Islet of Langerhans (tissue), 1 donor: ENCODE measurements at regions not wholly inside any gene's neighbourhood (a gene's known extent, or its start where the extent isn't known, plus 50 kb on each side); places are given as distances from the start of the nearest gene placed in this dataset.
A peak's percentile ranks its signal among the peaks of the same experiment; 100 is the strongest.

Experiments
- FAIRE-seq: peaks from one replicate; lab custom pipeline; 2011; peaks lifted over from hg19 to GRCh38; lab: Jason Lieb, UNC

GRCh38 chr5:107263387-107264018 lies 407.2 kb downstream of the EFNA5 start:
- FAIRE-seq, result no peak

DNA sequence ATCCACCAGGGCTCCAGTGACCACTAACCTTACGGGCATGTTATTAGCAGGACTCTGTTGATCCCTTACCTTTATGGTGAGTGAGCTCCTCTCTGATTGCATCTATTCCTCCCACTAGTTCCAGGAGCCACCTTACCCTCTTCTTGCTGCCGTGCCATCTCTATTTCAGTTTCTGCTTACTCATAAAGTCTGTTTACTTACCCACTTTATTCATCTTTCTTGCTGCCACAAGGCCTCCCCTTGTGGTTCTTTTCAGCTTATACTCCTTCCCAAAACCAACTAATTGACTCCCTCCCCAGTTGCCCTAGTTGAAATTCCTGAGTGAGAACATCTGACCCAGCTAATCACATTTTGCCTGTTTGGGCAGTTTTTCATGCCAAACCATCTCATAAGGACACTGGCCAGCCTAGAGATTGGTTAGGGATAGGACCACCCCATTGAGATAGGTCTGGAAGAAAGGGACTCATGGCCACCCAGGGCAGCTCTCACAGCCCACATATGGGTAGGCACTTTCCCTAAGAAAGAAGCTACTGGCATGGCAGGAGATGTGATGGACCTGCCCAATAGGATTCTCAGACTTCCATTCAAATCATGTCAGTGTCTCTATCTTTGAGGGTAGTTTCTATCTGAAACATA lies 412.7 kb downstream of the EFNA5 start:
- no peak for FAIRE-seq

DNA sequence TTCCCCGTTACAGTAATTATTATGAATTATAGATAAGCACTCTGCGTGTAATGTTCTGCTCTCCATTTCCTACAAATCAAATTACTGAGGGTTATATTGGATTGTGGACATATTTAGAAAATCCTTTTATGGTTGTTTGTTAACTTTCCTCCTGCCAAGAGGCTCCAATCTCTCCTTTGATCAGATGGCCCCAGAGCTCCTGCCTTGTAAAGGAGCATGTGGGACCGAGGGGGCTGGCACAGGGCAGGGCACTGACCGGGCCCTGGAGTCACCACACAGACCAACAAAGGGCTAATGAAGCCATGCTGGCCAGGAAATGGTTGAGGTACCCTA lies 415.9 kb downstream of the EFNA5 start:
- no peak for FAIRE-seq

DNA sequence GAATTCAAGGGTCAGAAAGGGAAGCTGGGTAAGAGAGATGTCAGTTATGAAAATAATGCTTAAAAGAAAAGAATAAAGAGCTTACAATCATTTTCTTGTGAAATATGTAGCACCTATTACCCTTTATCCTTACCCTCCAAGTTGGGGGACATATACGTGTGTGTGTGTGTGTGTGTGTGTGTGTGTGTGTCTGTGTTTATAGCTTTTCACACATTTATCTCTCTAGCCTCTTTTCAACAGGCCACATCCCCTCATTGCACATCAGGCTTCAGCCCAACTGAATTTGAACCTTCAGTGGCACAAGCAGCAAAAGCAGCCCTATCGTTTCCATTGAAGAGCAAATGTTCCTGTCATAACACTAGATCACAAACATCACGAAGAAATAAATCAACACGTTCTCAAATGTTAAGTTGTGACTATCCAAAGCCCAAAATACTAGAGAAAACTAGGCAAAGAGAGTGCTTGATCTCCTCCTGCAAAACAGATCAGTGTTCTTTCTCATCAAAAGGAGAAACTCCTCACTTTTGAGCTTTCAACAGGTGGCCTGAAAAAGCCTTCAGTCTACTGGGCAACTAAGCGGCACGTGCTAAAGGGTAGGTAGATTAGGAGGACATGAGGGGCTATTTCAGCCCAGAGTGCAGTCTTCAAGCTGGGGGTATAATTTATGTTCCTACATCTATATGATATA lies 416.4 kb downstream of the EFNA5 start:
- no peak for FAIRE-seq

DNA sequence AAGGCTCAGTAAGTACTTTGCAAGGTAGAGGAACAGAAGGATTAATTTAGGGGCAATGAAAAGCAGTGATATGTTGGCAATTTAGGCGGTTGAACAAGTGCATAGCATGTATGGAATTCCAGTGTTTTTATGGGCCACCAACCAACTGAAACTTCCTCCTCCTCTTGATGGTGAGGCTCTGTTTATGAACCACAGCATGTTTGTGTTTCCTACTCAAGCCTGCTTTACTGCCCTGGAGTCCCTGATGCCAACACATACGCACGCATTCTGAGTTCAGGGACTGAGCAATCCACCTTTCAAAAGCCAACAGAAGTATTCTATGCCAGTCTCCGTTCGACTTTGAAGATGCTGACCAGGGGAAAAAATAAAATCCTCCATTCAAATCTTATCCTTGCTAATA lies 417.5 kb downstream of the EFNA5 start:
- no peak for FAIRE-seq

DNA sequence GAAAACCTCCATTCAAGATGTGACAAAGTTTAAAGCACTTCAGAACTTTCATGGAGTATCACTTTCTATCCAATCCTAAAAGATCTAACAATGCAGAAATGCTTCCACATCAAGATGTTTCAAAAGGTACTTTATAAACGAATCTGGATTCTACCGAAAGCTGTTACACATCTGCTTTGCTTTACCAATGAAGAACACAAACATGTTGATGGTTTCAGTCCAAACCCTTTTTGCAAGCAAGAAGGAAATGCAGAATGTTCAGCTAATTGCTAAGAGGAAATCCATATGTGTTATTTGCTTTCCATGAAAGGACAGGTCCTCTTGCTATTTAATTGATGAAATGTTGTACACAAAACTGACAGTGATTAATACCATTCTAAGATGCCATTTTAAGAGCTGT lies 419.6 kb downstream of the EFNA5 start:
- no peak for FAIRE-seq

DNA sequence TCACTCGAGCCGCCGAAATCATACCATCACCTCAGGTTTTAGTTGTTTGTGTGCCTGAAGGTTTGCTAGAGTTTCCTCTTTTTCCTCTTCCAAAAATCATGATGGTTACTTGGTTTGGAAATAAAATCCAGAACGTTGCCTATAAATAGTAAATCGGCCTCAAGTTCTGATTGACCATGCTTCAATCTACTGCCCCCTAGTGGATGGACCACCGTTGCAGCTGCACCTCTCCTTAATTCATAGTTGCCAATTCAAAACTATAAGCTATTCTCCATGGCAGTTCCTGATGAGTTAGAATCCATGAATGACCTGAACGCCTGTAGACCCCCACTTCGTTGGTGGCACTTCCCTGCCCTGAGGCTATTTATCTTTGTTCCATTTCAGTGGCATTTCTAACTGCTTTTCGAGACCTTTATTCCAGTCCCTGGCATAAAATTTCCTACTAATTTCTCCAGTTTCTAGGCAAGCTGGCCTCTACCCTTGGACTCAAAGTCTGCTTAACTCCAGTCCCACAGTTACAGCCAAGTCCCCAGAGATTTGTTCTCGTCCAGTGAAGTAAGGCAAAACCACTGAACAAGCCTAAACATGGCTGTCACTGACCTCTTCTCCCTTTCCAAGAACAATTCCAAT lies 422.6 kb downstream of the EFNA5 start:
- FAIRE-seq, result peak; percentile 30

- FAIRE-seq, result no peak
Observed at GRCh38 chr5:107247427-107247826, 423.3 kb downstream of the EFNA5 start.

GRCh38 chr5:107243220-107243579 lies 427.5 kb downstream of the EFNA5 start:
- FAIRE-seq, result no peak

DNA sequence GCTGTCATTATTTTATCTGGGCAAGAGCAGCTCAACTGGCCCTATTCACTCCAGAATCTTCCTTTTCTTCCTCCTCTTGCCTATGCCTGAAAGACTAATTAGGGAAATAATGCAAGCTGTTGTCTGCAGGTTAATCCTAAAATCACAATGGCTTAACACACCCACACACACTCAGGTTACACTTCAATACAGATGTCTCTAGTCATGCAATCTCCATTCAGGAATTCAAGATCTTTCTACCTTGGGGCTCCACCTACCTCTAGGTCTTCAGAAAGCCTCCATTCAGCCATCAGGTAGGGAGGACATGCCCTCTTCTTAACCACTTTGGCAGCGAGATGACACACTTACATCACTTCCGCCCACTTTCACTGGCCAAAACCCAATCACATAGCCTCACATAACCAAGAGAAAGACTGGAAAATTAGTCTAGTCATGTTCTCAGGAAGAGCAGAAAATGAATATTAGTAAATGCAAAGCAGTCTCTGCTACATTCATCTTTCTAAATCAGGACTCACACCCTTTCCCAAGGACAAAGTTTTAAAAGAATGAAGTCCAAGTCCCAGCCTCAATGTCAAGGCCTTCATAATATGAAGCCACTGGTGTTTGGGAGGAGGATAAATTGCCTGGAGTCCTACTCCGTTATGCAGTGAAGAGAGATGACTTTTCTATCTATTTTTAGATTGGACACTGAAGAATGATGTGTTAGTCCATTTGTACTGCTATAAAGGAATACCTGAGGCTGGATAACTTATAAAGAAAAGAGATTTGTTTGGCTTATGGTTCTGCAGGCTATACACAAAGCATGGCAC lies 428.1 kb downstream of the EFNA5 start:
- no peak for FAIRE-seq

DNA sequence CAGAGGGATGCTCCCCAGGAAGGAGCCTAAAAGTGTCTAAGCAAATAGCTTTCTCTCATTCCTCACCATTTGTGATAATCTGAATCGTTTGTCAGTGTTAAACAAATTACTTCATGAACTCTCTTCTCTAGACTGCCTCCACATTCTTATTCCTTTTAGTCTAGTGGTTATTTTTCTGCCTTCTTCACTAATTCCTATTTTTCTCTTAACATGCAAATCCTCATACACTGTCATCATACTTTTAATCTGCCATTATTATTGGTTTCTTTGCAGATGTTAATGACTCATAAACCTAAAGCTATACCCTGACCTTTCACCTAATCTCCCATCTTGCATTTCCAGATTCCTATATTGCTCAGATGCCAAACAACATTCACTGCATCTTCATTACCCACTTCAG lies 428.9 kb downstream of the EFNA5 start:
- no peak for FAIRE-seq

DNA sequence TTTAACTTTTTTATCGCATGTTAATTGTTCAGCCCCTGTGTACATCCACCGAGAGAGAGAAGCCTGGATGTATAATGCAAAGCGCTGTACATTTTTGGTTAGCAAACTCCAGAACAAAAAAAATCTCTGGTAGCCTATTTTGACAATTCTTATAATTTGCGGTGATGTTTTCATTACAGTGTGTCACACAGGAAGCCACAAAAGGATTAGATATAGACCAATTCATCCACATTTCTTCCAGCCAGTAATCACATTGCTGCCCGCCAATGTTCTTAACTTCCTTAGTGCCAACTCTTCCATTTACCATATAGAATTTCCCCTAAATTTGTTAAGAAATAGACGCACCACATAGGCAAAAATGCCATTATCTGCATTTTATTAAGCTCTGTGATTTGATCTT lies 435.6 kb downstream of the EFNA5 start:
- FAIRE-seq, result no peak

DNA sequence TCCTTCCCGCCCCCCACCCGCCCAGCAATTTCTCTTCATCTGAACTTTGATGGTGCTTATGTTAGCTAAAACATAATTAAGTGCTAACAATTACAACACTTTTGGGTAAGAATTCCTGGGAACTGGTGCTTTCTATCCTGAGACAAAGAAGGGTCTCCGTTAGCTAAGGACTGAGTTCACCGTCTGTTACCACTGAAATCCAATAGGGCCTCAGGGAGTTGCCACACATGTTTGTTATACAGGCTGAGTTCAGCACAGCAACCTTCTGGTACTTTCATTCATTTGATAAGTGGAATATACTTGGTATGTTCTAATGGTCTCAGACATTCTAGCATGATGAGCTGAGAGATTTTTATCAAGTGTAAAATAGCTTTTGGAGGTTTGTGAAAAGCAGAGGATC lies 437.9 kb downstream of the EFNA5 start:
- FAIRE-seq, result no peak

GRCh38 chr5:107232293-107232692 lies 438.4 kb downstream of the EFNA5 start:
- FAIRE-seq, result no peak

GRCh38 chr5:107231191-107231590 lies 439.5 kb downstream of the EFNA5 start:
- FAIRE-seq, result no peak

GRCh38 chr5:107230367-107230766 lies 440.4 kb downstream of the EFNA5 start:
- no peak for FAIRE-seq

GRCh38 chr5:107228226-107228625 lies 442.5 kb downstream of the EFNA5 start:
- no peak for FAIRE-seq

DNA sequence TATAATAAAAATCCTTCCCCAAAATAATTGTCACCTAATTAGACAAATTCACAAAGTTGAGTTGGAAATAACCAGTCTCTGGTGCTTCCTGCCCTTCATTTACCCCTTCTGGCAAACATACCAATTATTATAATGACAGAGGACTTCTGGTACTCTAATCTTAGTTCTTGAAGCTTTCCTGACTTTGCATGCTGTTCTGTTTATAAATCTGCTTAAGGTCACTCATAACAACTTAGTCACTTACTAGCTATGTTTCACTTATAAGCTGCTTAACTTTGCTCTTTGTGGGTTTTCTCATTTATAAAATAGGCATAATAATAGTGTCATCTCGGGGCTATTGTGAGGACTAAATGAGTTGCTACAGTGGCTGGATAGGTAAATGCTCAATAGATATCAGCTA lies 446.5 kb downstream of the EFNA5 start:
- no peak for FAIRE-seq

DNA sequence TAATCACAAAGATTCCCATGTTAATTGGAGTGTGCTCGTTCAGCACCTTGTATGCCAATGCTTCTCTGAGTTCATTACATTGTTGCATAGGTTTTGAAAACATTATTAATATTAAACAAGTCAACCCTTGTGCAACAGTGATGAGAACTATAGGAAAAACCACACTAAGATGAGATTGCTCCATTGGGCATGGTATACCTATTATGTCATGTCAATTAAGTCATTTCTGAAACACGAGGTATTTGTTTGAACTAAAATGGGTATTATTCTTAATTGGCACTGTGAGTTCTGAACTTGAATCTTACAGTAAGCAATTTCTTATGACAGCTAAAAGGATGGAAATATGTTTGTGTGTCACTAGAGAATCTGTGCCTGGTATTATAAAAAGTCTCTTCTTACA lies 447.7 kb downstream of the EFNA5 start:
- no peak for FAIRE-seq

DNA sequence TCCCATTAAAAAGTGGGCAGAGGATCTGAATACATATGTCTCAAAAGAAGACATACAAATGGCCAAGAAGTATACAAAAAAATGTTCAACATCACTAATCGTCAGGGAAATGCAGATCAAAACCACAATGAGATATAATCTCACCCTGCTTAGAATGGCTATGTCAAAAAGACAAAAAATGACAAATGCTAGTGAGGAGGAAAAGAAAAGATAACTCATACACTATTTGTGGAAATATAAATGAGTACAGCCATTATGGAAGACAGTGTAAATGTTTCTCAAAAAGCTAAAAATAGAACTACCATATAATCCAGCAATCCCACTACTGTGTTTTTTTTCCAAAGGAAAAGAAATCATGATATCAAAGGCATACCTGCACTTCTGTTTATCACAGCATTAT lies 450.7 kb downstream of the EFNA5 start:
- FAIRE-seq, result no peak

- FAIRE-seq, result no peak
Observed at GRCh38 chr5:107218457-107219193, 452.1 kb downstream of the EFNA5 start.

DNA sequence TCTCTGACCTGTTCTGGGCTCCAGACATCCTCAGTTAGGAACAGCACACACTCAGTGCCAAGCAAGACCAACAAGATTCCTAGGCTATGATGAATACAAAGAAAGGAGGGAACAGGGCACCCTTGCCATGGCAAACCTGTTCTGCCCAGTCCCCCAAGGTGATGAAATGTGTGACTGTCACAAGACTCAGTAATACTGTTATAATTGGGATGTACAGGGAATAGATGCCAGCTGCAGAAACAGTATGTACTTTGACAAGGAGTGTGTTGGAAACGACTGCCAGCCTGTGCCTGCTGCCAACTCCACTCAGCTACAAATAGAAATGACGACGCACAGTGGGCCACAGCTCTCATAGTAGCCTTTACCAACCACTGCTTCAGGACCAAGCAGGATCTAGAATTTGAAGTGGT lies 453.0 kb downstream of the EFNA5 start:
- no peak for FAIRE-seq
